Mesendoderm (in vitro differentiated cells): ENCODE measurements at regions not wholly inside any gene's neighbourhood (a gene's known extent, or its start where the extent isn't known, plus 50 kb on each side); places are given as distances from the start of the nearest gene placed in this dataset.
"Not testable (repeated sequence)": the region's sequence is repeated elsewhere in the genome, so short reads cannot be mapped to it uniquely, and the experiment has no call there.

Experiments
- DNase-seq: peaks from one replicate; pipeline ENCODE4 v3.0.0; 2013
- H2AK5ac ChIP-seq: 2 replicates; pipeline ENCODE4 v1.6.1; 2013; ENCODE audit warnings: low read length, inconsistent platforms
- H2BK120ac ChIP-seq: 2 replicates; pipeline ENCODE4 v1.6.1; 2013; ENCODE audit warnings: low read depth, mild to moderate bottlenecking, low read length, moderate library complexity, mixed read lengths
- H2BK15ac ChIP-seq: replicated peaks from 2 replicates; pipeline ENCODE4 v1.6.1; 2013; ENCODE audit warnings: low read depth, mild to moderate bottlenecking, moderate library complexity
- H2BK5ac ChIP-seq: 2 replicates; pipeline ENCODE4 v1.6.1; 2013; ENCODE audit warnings: low read length, inconsistent platforms
- H3K18ac ChIP-seq: 2 replicates; pipeline ENCODE4 v1.6.1; 2013; ENCODE audit warnings: mild to moderate bottlenecking, low read length, mixed read lengths
- H3K23ac ChIP-seq: one replicate; pipeline ENCODE4 v1.6.1; 2013; ENCODE audit warnings: low read length
- H3K27ac ChIP-seq: 2 replicates; pipeline ENCODE4 v1.5.1; 2013; ENCODE audit warnings: low read depth, mild to moderate bottlenecking, inconsistent platforms, low read length, moderate library complexity
- H3K27me3 ChIP-seq: 2 replicates; pipeline ENCODE4 v1.6.1; 2013; ENCODE audit warnings: low read length, control low read depth, mild to moderate bottlenecking, inconsistent platforms; ENCODE audit not compliant: insufficient read depth, poor library complexity
- H3K36me3 ChIP-seq: 2 replicates; pipeline ENCODE4 v1.6.1; 2013; ENCODE audit warnings: low read length, inconsistent platforms; ENCODE audit not compliant: control insufficient read depth, insufficient read depth
- H3K4ac ChIP-seq: one replicate; pipeline ENCODE4 v1.6.1; 2013; ENCODE audit warnings: low read depth, mild to moderate bottlenecking, low read length, moderate library complexity
- H3K4me1 ChIP-seq: 2 replicates; pipeline ENCODE4 v1.6.1; 2013; ENCODE audit warnings: low read depth, low read length, inconsistent platforms; ENCODE audit not compliant: control insufficient read depth
- H3K4me2 ChIP-seq: 2 replicates; pipeline ENCODE4 v1.6.1; 2013; ENCODE audit warnings: low read length
- H3K4me3 ChIP-seq: 2 replicates; pipeline ENCODE4 v1.5.1; 2013; ENCODE audit warnings: mild to moderate bottlenecking, low read length
- H3K56ac ChIP-seq: one replicate; pipeline ENCODE4 v1.6.1; 2013; ENCODE audit warnings: low read length
- H3K79me1 ChIP-seq: 2 replicates; pipeline ENCODE4 v1.6.1; 2013; ENCODE audit warnings: low read length, inconsistent platforms
- H3K79me2 ChIP-seq: 2 replicates; pipeline ENCODE4 v1.6.1; 2013; ENCODE audit warnings: mild to moderate bottlenecking, low read length; ENCODE audit not compliant: control insufficient read depth, insufficient read depth
- H3K9ac ChIP-seq: 2 replicates; pipeline ENCODE4 v1.6.1; 2013; ENCODE audit warnings: low read length, inconsistent platforms
- H4K5ac ChIP-seq: one replicate; pipeline ENCODE4 v1.6.1; 2013; ENCODE audit warnings: low read length
- H4K8ac ChIP-seq: one replicate; pipeline ENCODE4 v1.6.1; 2013; ENCODE audit warnings: low read depth, mild to moderate bottlenecking, control low read depth, low read length, moderate library complexity
- WGBS: extraction: QIAGEN DNeasy Blood & Tissue Kit; methylation state at CpG from one replicate; pipeline ENCODE4 v1.1.7; 2013; ENCODE audit warnings: low lambda C conversion rate, missing lambda C conversion rate; ENCODE audit not compliant: insufficient coverage; ENCODE audit errors: extremely low coverage; 5-methylcytosine and 5-hydroxymethylcytosine counted together

DNA sequence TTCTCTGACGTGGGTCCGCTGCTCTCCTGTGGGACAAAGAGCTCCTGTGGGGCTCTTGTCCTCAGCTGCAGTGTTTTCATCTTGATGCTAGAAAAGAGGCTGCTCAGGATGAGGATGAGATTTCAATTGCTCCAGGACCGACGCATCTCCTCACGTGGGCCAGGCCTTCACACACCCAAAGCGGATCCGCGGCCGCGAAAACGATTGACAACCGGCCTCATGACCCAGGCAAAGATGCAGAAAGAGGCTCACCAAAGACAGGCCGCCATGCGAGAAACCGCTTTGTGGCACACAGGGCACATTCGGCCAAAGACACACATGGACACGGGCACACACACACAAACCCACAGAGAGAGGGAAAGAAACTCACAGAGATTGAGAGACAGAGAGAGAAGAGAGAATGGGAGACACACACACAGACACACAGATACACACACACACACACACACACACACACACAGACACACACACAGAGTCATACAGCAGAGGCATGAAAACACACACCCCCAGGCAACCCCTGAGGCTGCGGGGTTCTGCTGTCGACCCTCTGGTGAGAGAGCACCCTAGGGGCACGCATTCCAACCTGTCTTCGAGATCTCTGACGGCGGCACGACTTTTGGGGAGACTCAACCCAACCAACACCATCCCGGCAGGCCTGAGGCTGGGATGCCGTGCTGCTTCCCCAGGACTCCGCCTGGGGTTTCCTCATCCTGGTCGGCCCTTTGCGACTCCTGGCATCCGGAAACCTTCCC, 168.5 kb upstream of the ZNF337 start:
- not testable (repeated sequence) for H4K5ac ChIP-seq, H4K8ac ChIP-seq, H2BK15ac ChIP-seq, H3K18ac ChIP-seq, H2BK5ac ChIP-seq, H3K4me1 ChIP-seq, H3K23ac ChIP-seq, H3K9ac ChIP-seq, H3K4ac ChIP-seq, H3K79me2 ChIP-seq, H2AK5ac ChIP-seq, DNase-seq, H3K4me3 ChIP-seq, H2BK120ac ChIP-seq, H3K27me3 ChIP-seq, H3K79me1 ChIP-seq, H3K36me3 ChIP-seq, H3K27ac ChIP-seq
- Histone ChIP-seq H3K56ac (peak overlapping the region; percentile 56), H3K4me2 (peak overlapping the region; percentile 36)
- no CpG with 5 or more reads among the region's 30 CpGs for WGBS

DNA sequence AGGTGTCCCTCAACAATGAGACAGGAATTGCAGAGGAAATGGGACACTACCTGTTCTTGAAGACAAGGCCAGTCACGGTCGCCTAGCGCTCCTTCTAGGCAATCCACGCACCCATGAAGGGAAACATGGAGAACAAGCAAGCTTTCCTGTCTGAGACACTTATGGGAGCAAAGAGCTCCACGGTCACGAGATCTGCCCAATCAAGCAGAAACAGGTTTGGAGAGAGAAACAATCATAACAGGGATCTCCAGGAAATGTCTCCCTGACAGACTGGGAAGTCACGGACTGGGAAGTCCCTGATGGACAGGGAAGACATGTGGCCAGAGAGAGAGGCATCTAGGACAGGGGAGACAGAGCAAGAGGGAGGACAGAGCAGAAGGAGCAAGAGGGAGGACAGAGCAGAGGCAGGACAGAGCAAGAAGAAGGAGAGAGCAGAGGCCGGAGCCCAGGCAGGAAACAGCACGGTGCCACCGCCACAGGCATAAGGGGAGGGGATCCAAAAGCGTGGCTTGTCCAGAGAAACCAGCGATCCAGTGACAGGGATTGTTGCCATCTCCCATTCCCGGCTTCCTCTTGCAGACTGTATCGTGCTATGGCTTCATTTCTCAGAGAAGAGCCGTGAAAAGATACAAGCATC, 167.8 kb upstream of the ZNF337 start:
- Histone ChIP-seq H3K9ac (no peak overlapping the region), H3K4me2 (no peak overlapping the region), H3K36me3 (no peaks in the 10 kb centered on the region), H2BK5ac (no peak overlapping the region), H3K4ac (no peak overlapping the region), H4K8ac (no peak overlapping the region), H2BK15ac (no peak overlapping the region), H3K18ac (no peak overlapping the region), H2BK120ac (no peak overlapping the region), H3K27me3 (no peaks in the 10 kb centered on the region), H3K79me2 (no peaks in the 10 kb centered on the region), H3K56ac (no peak overlapping the region), H3K27ac (no peak overlapping the region), H3K4me3 (no peak overlapping the region), H3K23ac (no peak overlapping the region), H2AK5ac (no peak overlapping the region), H3K4me1 (no peaks in the 10 kb centered on the region), H3K79me1 (no peaks in the 10 kb centered on the region), H4K5ac (no peak overlapping the region)
- WGBS, result no CpG with 5 or more reads among the region's 15 CpGs
- no peak for DNase-seq

- Histone ChIP-seq H3K4me1 (no peaks in the 10 kb centered on the region), H4K8ac (no peak overlapping the region), H2BK5ac (no peak overlapping the region), H3K36me3 (no peaks in the 10 kb centered on the region), H2BK120ac (no peak overlapping the region), H3K9ac (peak overlapping the region; percentile 35), H3K23ac (no peak overlapping the region), H2AK5ac (no peak overlapping the region), H3K27me3 (no peaks in the 10 kb centered on the region), H3K56ac (peak overlapping the region; percentile 30), H3K79me1 (no peaks in the 10 kb centered on the region), H3K4me2 (peak overlapping the region; percentile 36), H3K27ac (no peak overlapping the region), H3K18ac (no peak overlapping the region), H2BK15ac (no peak overlapping the region), H3K79me2 (no peaks in the 10 kb centered on the region), H3K4me3 (no peak overlapping the region), H4K5ac (no peak overlapping the region), H3K4ac (no peak overlapping the region)
- WGBS, result no CpG with 5 or more reads among the region's 21 CpGs
- DNase-seq, result peak; percentile 68
These were observed 167.1 kb upstream of the ZNF337 start for GRCh38 chr20:25863536-25864325.

- not testable (repeated sequence) for H3K79me2 ChIP-seq, H3K36me3 ChIP-seq, H2AK5ac ChIP-seq, H3K18ac ChIP-seq, H3K79me1 ChIP-seq, H3K4me1 ChIP-seq, H3K4me3 ChIP-seq, H3K4ac ChIP-seq, H3K23ac ChIP-seq, H4K8ac ChIP-seq, H2BK15ac ChIP-seq, H4K5ac ChIP-seq, H2BK5ac ChIP-seq, H3K27me3 ChIP-seq, H2BK120ac ChIP-seq, H3K27ac ChIP-seq
- peak; percentile 89 for DNase-seq
- WGBS, result no CpG with 5 or more reads among the region's 53 CpGs
- peak overlapping the region; percentile 30 for H3K56ac ChIP-seq
- peak overlapping the region; percentile 35 for H3K9ac ChIP-seq
- H3K4me2 ChIP-seq, result peak overlapping the region; percentile 36
These were observed 166.4 kb upstream of the ZNF337 start for GRCh38 chr20:25862967-25863530.

DNA sequence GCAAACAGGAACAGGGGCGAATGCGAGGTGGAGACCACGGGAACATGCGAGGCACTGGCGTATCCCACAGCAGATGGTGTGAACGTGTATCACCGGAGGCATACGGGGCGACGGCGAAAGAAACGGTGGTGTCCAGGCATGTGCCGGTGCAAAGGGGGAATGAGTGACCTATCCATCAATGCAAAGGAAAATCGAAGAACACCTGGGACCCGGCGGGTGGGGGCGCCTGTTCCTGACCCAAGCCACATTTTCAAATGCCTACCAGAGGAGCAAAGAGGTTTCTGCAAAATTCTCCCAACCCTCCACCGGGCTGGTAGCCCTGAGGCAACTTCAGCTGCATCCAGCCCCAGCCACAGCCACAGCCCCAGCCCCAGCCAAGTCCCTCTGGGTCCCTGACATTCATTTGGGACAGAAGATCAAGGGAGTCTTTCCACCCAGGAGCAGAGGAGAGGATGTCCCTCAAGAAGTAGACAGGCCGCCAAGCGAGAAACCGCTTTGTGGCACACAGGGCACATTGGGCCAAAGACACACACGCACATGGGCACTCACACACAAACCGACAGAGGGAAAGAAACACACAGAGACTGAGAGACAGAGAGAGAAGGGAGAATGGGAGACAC, 164.0 kb upstream of the ZNF337 start:
- no peaks in the 10 kb centered on the region for H3K4me1 ChIP-seq
- no peak overlapping the region for H2BK120ac ChIP-seq
- no peak overlapping the region for H2BK5ac ChIP-seq
- H3K79me2 ChIP-seq, result no peaks in the 10 kb centered on the region
- no peak overlapping the region for H4K5ac ChIP-seq
- H3K79me1 ChIP-seq, result no peaks in the 10 kb centered on the region
- no peaks in the 10 kb centered on the region for H3K36me3 ChIP-seq
- no peak overlapping the region for H2BK15ac ChIP-seq
- DNase-seq, result no peak
- H3K27me3 ChIP-seq, result no peaks in the 10 kb centered on the region
- H3K23ac ChIP-seq, result no peak overlapping the region
- no peak overlapping the region for H4K8ac ChIP-seq
- no peak overlapping the region for H3K4me2 ChIP-seq
- H3K4ac ChIP-seq, result no peak overlapping the region
- H3K18ac ChIP-seq, result no peak overlapping the region
- H2AK5ac ChIP-seq, result no peak overlapping the region
- no CpG with 5 or more reads among the region's 23 CpGs for WGBS
- H3K9ac ChIP-seq, result no peak overlapping the region
- no peak overlapping the region for H3K27ac ChIP-seq
- H3K56ac ChIP-seq, result no peak overlapping the region
- H3K4me3 ChIP-seq, result no peak overlapping the region
